Neuronal stem cell (in vitro differentiated cells): ENCODE measurements at regions not wholly inside any gene's neighbourhood (a gene's known extent, or its start where the extent isn't known, plus 50 kb on each side); places are given as distances from the start of the nearest gene placed in this dataset.

ENCODE experiments used
- DNase-seq: peaks from one replicate; pipeline ENCODE4 v3.0.0-alpha.2; 2013; ENCODE audit warnings: low spot score
- H2AFZ ChIP-seq: one replicate; pipeline ENCODE4 v1.6.1; 2013; ENCODE audit warnings: mild to moderate bottlenecking, low read length, inconsistent platforms
- H2AK5ac ChIP-seq: 2 replicates; pipeline ENCODE4 v1.6.1; 2013; ENCODE audit warnings: low read depth, mild to moderate bottlenecking, inconsistent platforms, low read length, moderate library complexity, mixed read lengths
- H2BK120ac ChIP-seq: 2 replicates; pipeline ENCODE4 v1.6.1; 2013; ENCODE audit warnings: low read depth, mild to moderate bottlenecking, inconsistent platforms, low read length, moderate library complexity, mixed read lengths
- H2BK12ac ChIP-seq: one replicate; pipeline ENCODE4 v1.6.1; 2013; ENCODE audit warnings: low read length, inconsistent platforms
- H2BK15ac ChIP-seq: 2 replicates; pipeline ENCODE4 v1.6.1; 2013; ENCODE audit warnings: mild to moderate bottlenecking, low read length, inconsistent platforms, mixed read lengths
- H2BK5ac ChIP-seq: one replicate; pipeline ENCODE4 v1.6.1; 2013; ENCODE audit warnings: inconsistent platforms, mild to moderate bottlenecking, low read length, moderate library complexity
- H3K14ac ChIP-seq: one replicate; pipeline ENCODE4 v1.6.1; 2013; ENCODE audit warnings: low read length, inconsistent platforms
- H3K18ac ChIP-seq: 2 replicates; pipeline ENCODE4 v1.6.1; 2013; ENCODE audit warnings: low read length, inconsistent platforms
- H3K23ac ChIP-seq: 2 replicates; pipeline ENCODE4 v1.6.1; 2013; ENCODE audit warnings: low read depth, mild to moderate bottlenecking, mixed read lengths, low read length, inconsistent platforms; ENCODE audit not compliant: poor library complexity
- H3K27ac ChIP-seq: replicated peaks from 3 replicates; pipeline ENCODE4 v1.5.1; 2013; ENCODE audit warnings: low read length, inconsistent platforms
- H3K27me3 ChIP-seq, 3 experiments: 2 replicates each; pipeline ENCODE4 v1.6.1; 2013; ENCODE audit warnings: low read length in 3 of 3, mild to moderate bottlenecking in 2 of 3, inconsistent platforms in 1 of 3, low read depth in 1 of 3, mixed read lengths in 1 of 3, moderate library complexity in 1 of 3; ENCODE audit not compliant: control insufficient read depth in 3 of 3, insufficient read depth in 3 of 3
- H3K36me3 ChIP-seq, 2 donors: replicated peaks in 1 of 2; 2 replicates each; pipeline ENCODE4 v1.6.1; 2013; ENCODE audit warnings: low read length in 2 of 2; ENCODE audit not compliant: control insufficient read depth in 2 of 2, insufficient read depth in 2 of 2
- H3K4ac ChIP-seq: 2 replicates; pipeline ENCODE4 v1.6.1; 2013; ENCODE audit warnings: inconsistent platforms, mild to moderate bottlenecking, low read length, moderate library complexity
- H3K4me1 ChIP-seq, 2 donors: 1 replicate in 1 of 2; 2 replicates in 1 of 2; pipeline ENCODE4 v1.6.1; 2013; ENCODE audit warnings: low read length in 2 of 2, low read depth in 1 of 2; ENCODE audit not compliant: control insufficient read depth in 2 of 2, insufficient read depth in 1 of 2
- H3K4me2 ChIP-seq: one replicate; pipeline ENCODE4 v1.6.1; 2013; ENCODE audit warnings: mild to moderate bottlenecking, low read length, inconsistent platforms; ENCODE audit not compliant: insufficient read depth, poor library complexity, severe bottlenecking
- H3K4me3 ChIP-seq, 2 donors: 2 replicates each; pipeline ENCODE4 v1.5.1; 2013; ENCODE audit warnings: low read length in 2 of 2, mild to moderate bottlenecking in 2 of 2, inconsistent platforms in 1 of 2, moderate library complexity in 1 of 2
- H3K79me1 ChIP-seq: one replicate; pipeline ENCODE4 v1.6.1; 2013; ENCODE audit warnings: low read depth, mild to moderate bottlenecking, inconsistent platforms, low read length, moderate library complexity
- H3K9ac ChIP-seq: one replicate; pipeline ENCODE4 v1.6.1; 2013; ENCODE audit warnings: mild to moderate bottlenecking, low read depth, low read length, inconsistent platforms; ENCODE audit not compliant: poor library complexity
- H3K9me3 ChIP-seq, 2 donors: replicated peaks in 1 of 2; 2 replicates each; pipeline versions ENCODE3 to v1.6.1; 2013; ENCODE audit warnings: low read length in 2 of 2, mild to moderate bottlenecking in 2 of 2, inconsistent platforms in 1 of 2, low read depth in 1 of 2, mixed read lengths in 1 of 2, moderate library complexity in 1 of 2; ENCODE audit not compliant: control insufficient read depth in 2 of 2, insufficient read depth in 1 of 2
- H4K8ac ChIP-seq: one replicate; pipeline ENCODE4 v1.6.1; 2013; ENCODE audit warnings: low read depth, mild to moderate bottlenecking, inconsistent platforms, low read length, moderate library complexity
- H4K91ac ChIP-seq: one replicate; pipeline ENCODE4 v1.6.1; 2013; ENCODE audit warnings: low read length, low read depth, mild to moderate bottlenecking, inconsistent platforms; ENCODE audit not compliant: poor library complexity
- WGBS, 2 donors: extraction: QIAGEN DNeasy Blood & Tissue Kit; methylation state at CpG; one replicate each; pipeline ENCODE4 v1.1.7; 2013; ENCODE audit warnings: missing lambda C conversion rate in 2 of 2, mixed read lengths in 1 of 2; ENCODE audit not compliant: insufficient read length in 2 of 2, insufficient replicate concordance in 1 of 2; ENCODE audit errors: extremely low coverage in 2 of 2; 5-methylcytosine and 5-hydroxymethylcytosine counted together

DNA sequence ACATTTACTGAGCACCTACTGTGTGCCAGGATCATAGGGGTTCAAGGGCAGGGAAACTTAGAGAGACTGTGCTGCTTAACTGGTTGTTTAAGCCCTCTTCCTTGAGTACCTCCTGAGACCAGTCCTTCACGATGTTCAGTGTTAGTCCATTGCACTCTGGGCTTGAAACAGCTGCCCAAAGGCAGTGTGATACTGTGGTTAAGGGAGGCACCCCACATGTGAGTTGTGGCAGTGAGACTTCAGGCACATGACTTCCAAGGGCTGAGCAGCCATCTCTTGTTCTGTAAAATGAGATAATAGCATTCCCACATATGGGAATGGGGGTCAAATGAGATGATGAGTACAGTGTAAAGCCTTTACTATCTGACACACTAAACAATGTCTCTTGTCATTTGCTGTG is 75.1 kb downstream of the LINGO1 start:
- Histone ChIP-seq H3K14ac (no peak overlapping the region), H2BK120ac (no peak overlapping the region), H3K36me3 (no peaks in the 10 kb centered on the region), H3K4ac (no peak overlapping the region), H3K18ac (no peak overlapping the region), H3K27ac (no peak overlapping the region), H3K23ac (no peak overlapping the region), H3K27me3 (no peaks in the 10 kb centered on the region), H4K91ac (peak overlapping the region; percentile 60), H2BK5ac (no peak overlapping the region), H3K9ac (no peak overlapping the region), H3K4me3 (no peak overlapping the region), H2AFZ (no peak overlapping the region), H2AK5ac (peak overlapping the region; percentile 47), H3K79me1 (no peaks in the 10 kb centered on the region), H2BK15ac (no peak overlapping the region), H4K8ac (no peak overlapping the region), H3K9me3 (no peaks in the 10 kb centered on the region), H2BK12ac (no peak overlapping the region), H3K4me1 (peaks cover 19 to 29% of the 10 kb centered on the region in 2 donors), H3K4me2 (no peak overlapping the region)
- no peak for DNase-seq
- no CpG with 5 or more reads among the region's 1 CpG for WGBS, 2 donors

- no peak overlapping the region for H4K8ac ChIP-seq
- no peak overlapping the region for H3K23ac ChIP-seq
- H3K9me3 ChIP-seq: no peaks in the 10 kb centered on the region
- peaks cover 21 to 33% of the 10 kb centered on the region in 2 donors for H3K4me1 ChIP-seq
- WGBS, 2 donors: no CpG with 5 or more reads among the region's 10 CpGs
- H2AFZ ChIP-seq: no peak overlapping the region
- no peak overlapping the region for H3K14ac ChIP-seq
- H4K91ac ChIP-seq: peak overlapping the region; percentile 60
- no peak overlapping the region for H3K4ac ChIP-seq
- no peak overlapping the region for H3K4me3 ChIP-seq
- H3K4me2 ChIP-seq: no peak overlapping the region
- no peaks in the 10 kb centered on the region for H3K79me1 ChIP-seq
- H2BK15ac ChIP-seq: no peak overlapping the region
- H3K27me3 ChIP-seq: no peaks in the 10 kb centered on the region
- H2BK5ac ChIP-seq: no peak overlapping the region
- no peak overlapping the region for H3K9ac ChIP-seq
- H3K18ac ChIP-seq: peak overlapping the region; percentile 9
- no peak overlapping the region for H2BK12ac ChIP-seq
- no peak overlapping the region for H2BK120ac ChIP-seq
- H3K27ac ChIP-seq: no peak overlapping the region
- peak overlapping the region; percentile 47 for H2AK5ac ChIP-seq
- no peak for DNase-seq
- no peaks in the 10 kb centered on the region for H3K36me3 ChIP-seq
Measured at GRCh38 chr15:77557144-77557543, 75.6 kb downstream of the LINGO1 start.

GRCh38 chr15:77556622-77557021 is 76.1 kb downstream of the LINGO1 start:
- Histone ChIP-seq H3K9ac (no peak overlapping the region), H3K4me3 (no peak overlapping the region), H3K27ac (no peak overlapping the region), H3K4me2 (no peak overlapping the region), H3K14ac (no peak overlapping the region), H2BK15ac (no peak overlapping the region), H2AFZ (no peak overlapping the region), H3K79me1 (no peaks in the 10 kb centered on the region), H2BK120ac (no peak overlapping the region), H3K18ac (no peak overlapping the region), H3K23ac (no peak overlapping the region), H2AK5ac (no peak overlapping the region), H2BK12ac (no peak overlapping the region), H4K8ac (no peak overlapping the region), H3K36me3 (no peaks in the 10 kb centered on the region), H3K4ac (no peak overlapping the region), H4K91ac (no peak overlapping the region), H3K27me3 (no peaks in the 10 kb centered on the region), H3K9me3 (no peaks in the 10 kb centered on the region), H3K4me1 (peaks cover 21 to 33% of the 10 kb centered on the region in 2 donors), H2BK5ac (no peak overlapping the region)
- WGBS, 2 donors: no CpG with 5 or more reads among the region's 7 CpGs
- DNase-seq: no peak

DNA sequence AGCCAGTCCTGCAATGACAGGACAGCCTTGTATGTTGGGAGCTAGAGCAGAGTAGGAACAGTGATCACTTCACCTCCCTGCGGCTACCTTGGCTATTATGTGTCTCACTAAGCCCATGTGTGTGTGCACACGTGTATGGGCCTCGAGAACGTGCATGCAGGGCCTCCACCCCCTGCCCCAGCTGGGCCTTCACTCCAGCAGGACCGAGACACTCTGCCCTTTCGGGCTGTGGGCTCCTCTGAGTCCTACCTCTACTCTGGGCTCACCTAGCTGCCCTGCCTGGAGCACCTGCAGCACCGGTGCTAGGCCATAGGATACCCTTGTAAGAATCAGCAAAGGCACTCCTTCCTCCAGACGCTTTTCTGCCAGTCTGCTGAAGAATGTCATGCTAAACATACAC is 77.5 kb downstream of the LINGO1 start:
- DNase-seq: no peak
- Histone ChIP-seq H2AK5ac (no peak overlapping the region), H2BK5ac (no peak overlapping the region), H2BK15ac (no peak overlapping the region), H3K4me3 (no peak overlapping the region), H3K36me3 (no peaks in the 10 kb centered on the region), H3K18ac (peak overlapping the region; percentile 73), H3K4me1 (peaks cover 21 to 33% of the 10 kb centered on the region in 2 donors), H3K14ac (no peak overlapping the region), H4K91ac (peak overlapping the region; percentile 61), H3K4me2 (no peak overlapping the region), H3K79me1 (no peaks in the 10 kb centered on the region), H3K23ac (no peak overlapping the region), H2BK12ac (no peak overlapping the region), H3K4ac (no peak overlapping the region), H4K8ac (no peak overlapping the region), H2BK120ac (no peak overlapping the region), H2AFZ (no peak overlapping the region), H3K9ac (peak overlapping the region; percentile 7), H3K27ac (no peak overlapping the region), H3K27me3 (no peaks in the 10 kb centered on the region), H3K9me3 (no peaks in the 10 kb centered on the region)
- no CpG with 5 or more reads among the region's 8 CpGs for WGBS, 2 donors
